ENCODE measurements at regions not wholly inside any gene's neighbourhood (a gene's known extent, or its start where the extent isn't known, plus 50 kb on each side); places are given as distances from the start of the nearest gene placed in this dataset.

- no peak for TF ChIP-seq CTCF (IDR thresholded peaks at IDR 0.05)
- no peak for TF ChIP-seq POLR2A (IDR thresholded peaks at IDR 0.05)
Measured at GRCh38 chr5:158413122-158413680, 554.3 kb upstream of the CLINT1 start.
